MM.1S (cell line): ENCODE measurements at regions not wholly inside any gene's neighbourhood (a gene's known extent, or its start where the extent isn't known, plus 50 kb on each side); places are given as distances from the start of the nearest gene placed in this dataset.

Experiments used
- DNase-seq: peaks from one replicate; pipeline ENCODE4 v3.0.0-alpha.2; 2015
- H2AFZ ChIP-seq: fragments of 300-600 bp; sonication (generic); 2 replicates; pipeline ENCODE4 v1.6.0; 2016; ENCODE audit warnings: antibody characterized with exemption, low read length
- H3F3A ChIP-seq: fragments of 300-600 bp; sonication (generic); 2 replicates; pipeline ENCODE4 v1.6.1; 2016; ENCODE audit warnings: mild to moderate bottlenecking, antibody characterized with exemption, low read length, moderate library complexity, mixed read lengths; ENCODE audit not compliant: insufficient read depth
- H3K27ac ChIP-seq: fragments of 300-600 bp; sonication (generic); 2 replicates; pipeline ENCODE4 v1.5.1; 2016; ENCODE audit warnings: mild to moderate bottlenecking, low read length
- H3K27me3 ChIP-seq: fragments of 300-600 bp; sonication (generic); replicated peaks from 2 replicates; pipeline ENCODE4 v1.6.0; 2016; ENCODE audit warnings: low read length; ENCODE audit not compliant: insufficient read depth
- H3K36me3 ChIP-seq: fragments of 300-600 bp; sonication (generic); replicated peaks from 2 replicates; pipeline ENCODE4 v1.6.1; 2016; ENCODE audit warnings: mild to moderate bottlenecking, low read length, mixed read lengths; ENCODE audit not compliant: insufficient read depth
- H3K4me1 ChIP-seq: fragments of 300-600 bp; sonication (generic); 2 replicates; pipeline ENCODE4 v1.6.1; 2016; ENCODE audit warnings: low read length, mixed read lengths
- H3K4me2 ChIP-seq: fragments of 300-600 bp; sonication (generic); 2 replicates; pipeline ENCODE4 v1.6.0; 2016; ENCODE audit warnings: low read depth, low read length
- H3K4me3 ChIP-seq: fragments of 300-600 bp; sonication (generic); 2 replicates; pipeline ENCODE4 v1.5.1; 2016; ENCODE audit warnings: low read length, mixed read lengths
- H3K79me2 ChIP-seq: fragments of 300-600 bp; sonication (generic); 2 replicates; pipeline ENCODE4 v1.6.1; 2016; ENCODE audit warnings: mixed run types, low read length, mixed read lengths
- H3K9ac ChIP-seq: fragments of 300-600 bp; sonication (generic); 2 replicates; pipeline ENCODE4 v1.6.1; 2016; ENCODE audit warnings: low read length, mixed read lengths
- H3K9me2 ChIP-seq: fragments of 300-600 bp; sonication (generic); replicated peaks from 2 replicates; pipeline ENCODE4 v1.6.1; 2016; ENCODE audit warnings: mild to moderate bottlenecking, low read length, mixed read lengths; ENCODE audit not compliant: insufficient read depth
- H3K9me3 ChIP-seq: fragments of 300-600 bp; sonication (generic); replicated peaks from 2 replicates; pipeline ENCODE4 v1.6.1; 2016; ENCODE audit warnings: mild to moderate bottlenecking, low read length, mixed read lengths; ENCODE audit not compliant: insufficient read depth
- H4K20me1 ChIP-seq: fragments of 300-600 bp; sonication (generic); 2 replicates; pipeline ENCODE4 v1.6.1; 2016; ENCODE audit warnings: mild to moderate bottlenecking, low read length, moderate library complexity, mixed read lengths; ENCODE audit not compliant: insufficient read depth
- EZH2 ChIP-seq: fragments of 300-600 bp; sonication (generic); optimal IDR thresholded peaks from 2 replicates; pipeline ENCODE3; 2017; ENCODE audit warnings: low read depth, mild to moderate bottlenecking, antibody characterized with exemption, low read length, mixed read lengths
- EZH2phosphoT487 ChIP-seq: fragments of 300-600 bp; sonication (generic); IDR thresholded peaks from 2 replicates; pipeline ENCODE4 v1.6.1; 2018; ENCODE audit warnings: antibody characterized with exemption, low read length
- TF ChIP-seq, protein P1 (sequence below): fragments of 300-600 bp; sonication (generic); IDR thresholded peaks from 2 replicates; pipeline ENCODE4 v1.5.1; 2016; ENCODE audit warnings: antibody characterized with exemption, low read length, mixed read lengths

- no peak overlapping the region for H3K9ac ChIP-seq
- no peaks in the 10 kb centered on the region for H3K9me3 ChIP-seq
- DNase-seq: peak; percentile 31
- TF ChIP-seq, protein P1, sequence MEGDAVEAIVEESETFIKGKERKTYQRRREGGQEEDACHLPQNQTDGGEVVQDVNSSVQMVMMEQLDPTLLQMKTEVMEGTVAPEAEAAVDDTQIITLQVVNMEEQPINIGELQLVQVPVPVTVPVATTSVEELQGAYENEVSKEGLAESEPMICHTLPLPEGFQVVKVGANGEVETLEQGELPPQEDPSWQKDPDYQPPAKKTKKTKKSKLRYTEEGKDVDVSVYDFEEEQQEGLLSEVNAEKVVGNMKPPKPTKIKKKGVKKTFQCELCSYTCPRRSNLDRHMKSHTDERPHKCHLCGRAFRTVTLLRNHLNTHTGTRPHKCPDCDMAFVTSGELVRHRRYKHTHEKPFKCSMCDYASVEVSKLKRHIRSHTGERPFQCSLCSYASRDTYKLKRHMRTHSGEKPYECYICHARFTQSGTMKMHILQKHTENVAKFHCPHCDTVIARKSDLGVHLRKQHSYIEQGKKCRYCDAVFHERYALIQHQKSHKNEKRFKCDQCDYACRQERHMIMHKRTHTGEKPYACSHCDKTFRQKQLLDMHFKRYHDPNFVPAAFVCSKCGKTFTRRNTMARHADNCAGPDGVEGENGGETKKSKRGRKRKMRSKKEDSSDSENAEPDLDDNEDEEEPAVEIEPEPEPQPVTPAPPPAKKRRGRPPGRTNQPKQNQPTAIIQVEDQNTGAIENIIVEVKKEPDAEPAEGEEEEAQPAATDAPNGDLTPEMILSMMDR: no peak; the same call in 1 of the 2 replicates
- TF ChIP-seq EZH2: no peak
- TF ChIP-seq EZH2phosphoT487: no peak
- H3F3A ChIP-seq: no peaks in the 10 kb centered on the region
- no peaks in the 10 kb centered on the region for H3K9me2 ChIP-seq
- no peaks in the 10 kb centered on the region for H4K20me1 ChIP-seq
- H3K4me3 ChIP-seq: no peak overlapping the region
- 0 out of 2 replicates have a peak overlapping the region, but pooled peaks have one; percentile 6 for H3K4me2 ChIP-seq
- peaks cover 6% of the 10 kb centered on the region; the same call in 1 of the 2 replicates for H3K4me1 ChIP-seq
- no peaks in the 10 kb centered on the region for H3K27me3 ChIP-seq
- H3K36me3 ChIP-seq: no peaks in the 10 kb centered on the region
- no peaks in the 10 kb centered on the region for H3K79me2 ChIP-seq
- H2AFZ ChIP-seq: no peak overlapping the region
- no peak overlapping the region for H3K27ac ChIP-seq
Observed at GRCh38 chr12:107229827-107230226, 136.5 kb upstream of the CRY1 start.

GRCh38 chr12:107231303-107231702, 138.0 kb upstream of the CRY1 start:
- H3K4me3 ChIP-seq: no peak overlapping the region
- TF ChIP-seq EZH2phosphoT487 (no peak), EZH2 (no peak)
- TF ChIP-seq, protein P1: no peak
- H4K20me1 ChIP-seq: no peaks in the 10 kb centered on the region
- H2AFZ ChIP-seq: no peak overlapping the region
- H3F3A ChIP-seq: no peaks in the 10 kb centered on the region
- DNase-seq: no peak
- no peaks in the 10 kb centered on the region for H3K79me2 ChIP-seq
- peaks cover 6% of the 10 kb centered on the region; the same call in 1 of the 2 replicates for H3K4me1 ChIP-seq
- H3K27me3 ChIP-seq: no peaks in the 10 kb centered on the region
- H3K9ac ChIP-seq: no peak overlapping the region
- no peak overlapping the region for H3K4me2 ChIP-seq
- H3K27ac ChIP-seq: no peak overlapping the region
- H3K9me3 ChIP-seq: no peaks in the 10 kb centered on the region
- H3K36me3 ChIP-seq: no peaks in the 10 kb centered on the region
- H3K9me2 ChIP-seq: no peaks in the 10 kb centered on the region

GRCh38 chr12:107233551-107233950, 140.2 kb upstream of the CRY1 start:
- H3K27ac ChIP-seq: no peak overlapping the region
- H3K36me3 ChIP-seq: no peaks in the 10 kb centered on the region
- H3K4me3 ChIP-seq: no peak overlapping the region
- no peaks in the 10 kb centered on the region for H4K20me1 ChIP-seq
- peaks cover 6% of the 10 kb centered on the region; the same call in 1 of the 2 replicates for H3K4me1 ChIP-seq
- no peaks in the 10 kb centered on the region for H3K27me3 ChIP-seq
- no peaks in the 10 kb centered on the region for H3K9me2 ChIP-seq
- no peak overlapping the region for H2AFZ ChIP-seq
- H3K79me2 ChIP-seq: no peaks in the 10 kb centered on the region
- no peak overlapping the region for H3K9ac ChIP-seq
- H3K9me3 ChIP-seq: no peaks in the 10 kb centered on the region
- H3K4me2 ChIP-seq: no peak overlapping the region
- DNase-seq: no peak
- TF ChIP-seq EZH2phosphoT487 (no peak), EZH2 (no peak)
- TF ChIP-seq, protein P1: no peak
- H3F3A ChIP-seq: no peaks in the 10 kb centered on the region
